Stimulated activated naive CD8-positive, alpha-beta T cell treated with anti-CD3 and anti-CD28 coated beads, Interleukin-15, Interleukin-2, amounts not matched to agents 100 U/mL and 50 U/mL, for 24 hours (primary cell): ENCODE measurements at regions not wholly inside any gene's neighbourhood (a gene's known extent, or its start where the extent isn't known, plus 50 kb on each side); places are given as distances from the start of the nearest gene placed in this dataset.
"Not testable (repeated sequence)": the region's sequence is repeated elsewhere in the genome, so short reads cannot be mapped to it uniquely, and the experiment has no call there.

Experiments used
- ATAC-seq: fragments of 150-1000 bp; cut with Tn5 transposase; one replicate; pipeline ENCODE4 v1.10.0; 2021
- DNase-seq: peaks from one replicate; pipeline ENCODE4 v3.0.0; 2021

GRCh38 chr13:72585254-72585653 is 142.2 kb downstream of the MZT1 start:
- ATAC-seq, result no peak
- no peak for DNase-seq

- ATAC-seq (no peak), DNase-seq (no peak)
Measured at GRCh38 chr13:72571191-72571590, 156.2 kb downstream of the MZT1 start.

- DNase-seq (no peak), ATAC-seq (no peak)
Measured at GRCh38 chr13:72570019-72570418, 157.4 kb downstream of the MZT1 start.

- ATAC-seq, result no peak
Measured at GRCh38 chr13:72567566-72567965, 159.9 kb downstream of the MZT1 start.

GRCh38 chr13:72566526-72566925 is 160.9 kb downstream of the MZT1 start:
- no peak for ATAC-seq
- no peak for DNase-seq

More at GRCh38 chr13:72567566-72567965, 159.9 kb downstream of the MZT1 start:
- DNase-seq, result no peak

GRCh38 chr13:72565893-72566292 is 161.5 kb downstream of the MZT1 start:
- no peak for ATAC-seq
- no peak for DNase-seq

- no peak for DNase-seq
- ATAC-seq, result no peak
Measured at GRCh38 chr13:72562686-72563085, 164.7 kb downstream of the MZT1 start.

- ATAC-seq (no peak), DNase-seq (no peak)
Measured at GRCh38 chr13:72561791-72562190, 165.6 kb downstream of the MZT1 start.

GRCh38 chr13:72559716-72560115 is 167.7 kb downstream of the MZT1 start:
- no peak for DNase-seq
- ATAC-seq, result no peak

- ATAC-seq (no peak), DNase-seq (no peak)
Measured at GRCh38 chr13:72556945-72557344, 170.5 kb downstream of the MZT1 start.

- ATAC-seq (no peak), DNase-seq (no peak)
Measured at GRCh38 chr13:72555601-72556000, 171.8 kb downstream of the MZT1 start.

- DNase-seq, result no peak
- no peak for ATAC-seq
Measured at GRCh38 chr13:72552731-72553130, 174.7 kb downstream of the MZT1 start.

- not testable (repeated sequence) for ATAC-seq, DNase-seq
Measured at GRCh38 chr13:72545895-72546294, 181.5 kb downstream of the MZT1 start.

- ATAC-seq (no peak), DNase-seq (no peak)
Measured at GRCh38 chr13:72545030-72545719, 182.3 kb downstream of the MZT1 start.

GRCh38 chr13:72544042-72544441 is 183.4 kb downstream of the MZT1 start:
- no peak for DNase-seq
- ATAC-seq, result no peak

- DNase-seq, result no peak
- no peak for ATAC-seq
Measured at GRCh38 chr13:72542241-72542640, 185.2 kb downstream of the MZT1 start.

GRCh38 chr13:72541674-72542073 is 185.8 kb downstream of the MZT1 start:
- ATAC-seq, result no peak
- DNase-seq, result no peak

- DNase-seq, result no peak
- ATAC-seq, result no peak
Measured at GRCh38 chr13:72540881-72541280, 186.5 kb downstream of the MZT1 start.

- DNase-seq, result no peak
- no peak for ATAC-seq
Measured at GRCh38 chr13:72539925-72540324, 187.5 kb downstream of the MZT1 start.

GRCh38 chr13:72537782-72538181 is 189.6 kb downstream of the MZT1 start:
- no peak for ATAC-seq
- DNase-seq, result no peak

GRCh38 chr13:72537395-72537780 is 190.0 kb downstream of the MZT1 start:
- no peak for ATAC-seq

GRCh38 chr13:72536714-72537394 is 190.6 kb downstream of the MZT1 start:
- no peak for DNase-seq
- no peak for ATAC-seq

More at GRCh38 chr13:72537395-72537780, 190.0 kb downstream of the MZT1 start:
- no peak for DNase-seq

- ATAC-seq (no peak), DNase-seq (no peak)
Measured at GRCh38 chr13:72534951-72535640, 192.3 kb downstream of the MZT1 start.
